Urothelium cell line (cell line): ENCODE measurements at regions not wholly inside any gene's neighbourhood (a gene's known extent, or its start where the extent isn't known, plus 50 kb on each side); places are given as distances from the start of the nearest gene placed in this dataset.

Experiments used
- DNase-seq: peaks from one replicate; pipeline ENCODE4 v3.0.0; 2011; ENCODE audit warnings: low spot score, mixed read lengths
- FAIRE-seq: peaks from 2 replicates; lab custom pipeline; 2011; peaks lifted over from hg19 to GRCh38; lab: Jason Lieb, UNC

- peak; percentile 40 for FAIRE-seq
- no peak for DNase-seq
Measured at GRCh38 chr2:15834381-15835031, 105.8 kb upstream of the MYCN start.

DNA sequence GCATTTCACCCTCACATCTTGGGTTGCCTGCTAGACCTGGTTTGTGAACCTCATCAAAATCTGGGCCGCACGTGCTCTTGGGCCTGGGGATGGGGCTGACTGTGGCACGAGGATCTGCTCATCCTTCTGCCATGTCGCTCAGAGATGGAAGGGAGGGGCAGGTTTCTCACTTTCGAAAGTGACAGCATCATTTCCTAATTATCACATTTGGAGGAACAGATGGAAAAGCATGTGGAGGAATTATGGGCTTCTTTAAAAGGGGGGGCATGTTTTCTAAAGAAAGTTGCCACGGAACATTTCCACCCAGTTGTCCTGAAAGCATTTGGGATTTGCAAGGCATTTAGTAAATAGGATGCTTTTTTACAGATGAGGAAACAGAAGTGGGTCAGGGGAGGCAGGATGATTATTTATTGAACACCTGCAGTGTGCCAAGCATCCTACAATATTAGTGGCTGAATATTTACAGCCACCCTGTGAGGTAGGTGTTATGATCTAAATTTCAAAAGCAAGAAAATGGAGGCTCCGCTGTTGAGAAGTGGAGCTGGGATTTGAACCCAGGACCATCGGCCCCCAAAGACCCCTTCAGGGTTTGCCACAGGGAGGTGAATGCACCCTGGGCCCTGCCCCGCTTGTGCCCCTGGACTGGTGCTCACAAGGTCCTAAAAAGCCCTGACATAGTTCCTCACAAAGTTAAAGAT lies 104.2 kb upstream of the MYCN start:
- no peak for FAIRE-seq

GRCh38 chr2:15836689-15837610 lies 103.4 kb upstream of the MYCN start:
- no peak for FAIRE-seq
- no peak for DNase-seq

More for the DNA sequence above, 104.2 kb upstream of the MYCN start:
- DNase-seq, result no peak

GRCh38 chr2:15838481-15839090 lies 101.8 kb upstream of the MYCN start:
- DNase-seq, result no peak
- no peak for FAIRE-seq

DNA sequence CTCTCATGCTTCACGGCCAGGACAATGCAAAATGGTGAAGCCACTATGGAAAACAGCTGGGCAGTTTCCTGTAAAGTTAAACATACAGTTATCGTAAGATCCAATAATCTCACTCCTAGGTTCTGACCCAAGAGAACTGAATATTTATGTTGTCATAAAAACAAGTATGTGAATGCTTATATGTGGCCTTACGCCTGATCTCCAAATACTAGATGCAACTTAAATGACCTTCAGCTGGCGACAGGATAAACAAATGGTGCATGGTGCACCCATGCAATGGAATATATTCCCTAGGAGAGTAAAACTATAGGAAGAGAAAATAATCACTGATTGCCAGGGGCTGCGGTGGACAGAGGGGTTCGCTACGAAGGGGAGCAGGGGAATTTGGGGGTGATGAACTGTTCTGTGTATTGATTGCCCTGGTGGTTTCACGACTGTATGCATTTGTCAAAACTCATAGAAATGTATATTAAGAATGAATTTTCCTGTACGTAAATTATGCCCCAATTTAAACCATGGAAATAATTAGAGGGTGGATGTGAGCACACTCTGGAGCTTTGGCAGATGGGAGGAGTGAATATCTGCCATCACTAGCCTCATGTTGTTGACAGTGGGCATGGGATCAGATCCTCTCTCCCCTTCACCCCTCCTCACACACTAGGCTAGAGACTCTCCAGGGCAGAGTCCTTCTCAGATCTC lies 100.8 kb upstream of the MYCN start:
- FAIRE-seq, result no peak
- no peak for DNase-seq

- FAIRE-seq (no peak), DNase-seq (no peak)
Measured at GRCh38 chr2:15840148-15840547, 100.2 kb upstream of the MYCN start.

GRCh38 chr2:15840969-15841368 lies 99.4 kb upstream of the MYCN start:
- no peak for FAIRE-seq
- no peak for DNase-seq

DNA sequence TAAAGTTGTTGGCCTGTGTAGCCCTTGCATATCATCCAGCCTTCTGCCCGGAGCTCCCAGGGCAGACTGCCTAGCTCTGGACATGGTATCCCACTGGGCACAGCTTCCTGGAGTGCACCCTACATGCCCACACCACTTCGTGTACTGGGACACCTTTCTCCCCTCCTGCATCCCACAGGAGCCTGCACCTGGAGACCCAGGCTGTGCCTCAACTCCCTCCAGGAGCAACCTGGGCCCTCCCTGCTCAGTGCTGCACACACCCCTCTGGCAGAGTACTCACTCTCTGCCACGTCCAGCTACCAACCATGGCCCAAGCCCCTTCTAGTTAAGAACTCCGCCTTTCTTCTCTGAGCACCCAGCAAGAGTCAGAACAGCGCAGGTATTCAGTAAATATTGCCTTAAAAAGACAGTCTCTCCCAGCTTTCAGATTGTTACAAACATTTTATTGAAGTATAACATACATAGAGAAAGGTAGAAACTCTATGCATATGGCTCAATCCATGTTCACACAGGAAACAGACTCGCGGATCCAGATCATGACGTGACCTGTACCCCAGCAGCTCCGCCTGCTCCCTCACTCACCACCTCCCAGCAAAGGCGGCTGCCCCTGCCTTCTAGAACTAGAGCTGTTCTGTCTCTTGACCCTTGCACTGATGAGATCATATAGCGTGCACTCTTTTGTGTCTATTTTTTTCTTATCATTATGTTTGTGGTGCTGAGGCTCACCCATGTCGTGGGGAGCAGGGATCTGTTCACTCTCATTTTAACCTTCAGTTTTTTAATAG lies 98.4 kb upstream of the MYCN start:
- FAIRE-seq (no peak), DNase-seq (no peak)

DNA sequence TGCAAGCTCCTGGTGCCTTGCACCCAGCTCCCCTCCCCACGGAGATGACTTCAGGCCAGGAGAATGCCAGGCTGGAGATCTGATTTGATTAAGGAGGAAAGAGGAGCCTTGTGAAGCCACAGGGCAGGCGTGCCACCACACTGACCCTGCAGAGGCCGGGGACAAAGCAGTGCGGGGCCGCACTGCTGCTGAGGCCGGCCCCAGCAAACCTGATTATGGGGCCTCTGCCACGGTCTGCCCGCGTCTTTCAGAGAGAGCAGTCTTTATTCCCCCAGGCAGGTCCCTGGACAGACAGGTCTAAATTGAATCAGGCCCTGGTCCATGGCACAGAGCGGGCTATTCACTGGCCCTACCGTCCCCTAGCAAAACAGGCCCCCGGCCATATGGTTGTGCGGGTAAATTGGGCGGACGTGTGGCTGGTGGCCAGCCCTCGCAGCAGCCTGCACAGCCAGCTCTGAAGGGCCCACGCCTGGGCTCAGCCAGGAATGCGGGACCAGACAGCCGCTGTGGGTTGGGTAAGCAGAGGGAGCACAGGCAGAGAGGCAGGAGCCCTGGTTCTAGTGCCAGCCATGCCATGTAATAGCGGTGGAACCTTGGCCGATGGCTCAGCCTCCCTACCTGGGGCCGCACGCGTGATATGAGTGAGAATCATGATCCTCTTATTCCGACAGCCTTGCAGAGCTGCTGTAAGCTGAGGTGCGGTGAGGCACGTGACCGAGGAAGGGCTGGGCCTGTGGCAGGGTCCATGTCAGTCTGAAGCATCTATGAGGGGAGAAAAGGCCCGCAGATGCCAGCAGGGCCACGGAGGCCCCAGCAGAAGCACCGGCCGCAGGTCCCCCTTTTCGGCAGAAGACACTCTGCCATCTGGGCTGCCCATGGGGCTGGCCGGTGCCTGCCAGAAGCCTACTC lies 97.3 kb upstream of the MYCN start:
- DNase-seq (no peak), FAIRE-seq (no peak)

DNA sequence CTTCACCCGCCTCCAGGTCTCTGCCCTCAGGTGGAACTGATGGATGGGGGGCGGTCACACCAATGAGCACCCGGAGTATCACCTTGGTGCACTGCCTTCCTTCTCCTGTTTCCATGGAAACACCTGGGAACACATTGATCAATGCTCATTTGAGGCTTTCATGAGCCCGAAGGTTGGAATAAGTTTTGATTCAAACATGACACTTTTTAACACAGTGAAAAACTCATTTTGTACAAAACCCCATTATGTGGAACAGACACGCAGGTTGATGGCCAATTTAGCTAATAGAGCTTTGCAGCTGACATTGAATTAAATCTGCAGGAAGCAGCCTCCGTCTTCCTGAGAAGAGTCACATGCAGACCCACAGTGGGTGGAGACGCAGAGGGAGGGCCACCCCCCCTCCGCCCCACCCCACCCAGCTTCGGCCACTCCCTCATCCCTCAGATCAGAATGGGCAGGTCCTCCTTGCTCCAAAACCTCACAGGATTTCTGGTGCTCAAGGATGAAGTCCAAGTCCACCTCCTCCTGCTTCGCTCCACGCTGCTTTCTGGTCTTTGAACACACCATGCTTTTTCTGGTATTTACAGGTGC lies 96.0 kb upstream of the MYCN start:
- FAIRE-seq (no peak), DNase-seq (no peak)

- FAIRE-seq (no peak), DNase-seq (no peak)
Measured at GRCh38 chr2:15845294-15845693, 95.1 kb upstream of the MYCN start.

DNA sequence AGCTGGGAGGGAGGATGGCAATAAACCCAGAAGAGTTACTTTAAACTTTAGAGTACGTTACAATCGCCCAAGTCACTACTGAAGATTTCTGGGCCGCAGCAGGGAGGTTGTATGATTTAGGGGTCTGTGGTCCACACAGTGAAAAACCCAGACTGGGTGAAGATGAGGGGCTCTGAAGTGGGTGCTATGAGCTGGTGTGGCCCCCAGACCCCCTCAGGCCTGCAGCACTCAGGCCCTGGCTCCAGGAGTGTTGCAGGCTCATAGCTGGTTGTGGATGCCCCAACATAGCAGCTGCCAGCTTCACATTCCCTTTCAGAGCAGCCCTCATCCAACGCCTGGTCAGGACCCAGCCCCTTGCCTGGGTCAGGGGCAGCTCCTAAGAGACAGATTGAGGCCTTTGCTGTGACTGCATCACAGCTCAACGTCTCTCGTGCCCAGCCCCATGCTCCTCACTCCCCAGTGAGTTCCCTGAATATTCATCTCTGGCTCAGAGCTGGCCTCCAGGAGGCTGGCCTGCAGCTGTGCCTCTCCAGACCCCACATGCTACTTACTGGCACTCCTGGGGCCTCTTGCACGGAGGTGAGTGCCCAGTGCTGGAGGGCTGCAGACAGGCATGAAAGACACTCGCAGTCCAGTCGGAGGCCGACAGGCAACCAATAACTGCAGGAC lies 94.5 kb upstream of the MYCN start:
- DNase-seq (no peak), FAIRE-seq (no peak)

DNA sequence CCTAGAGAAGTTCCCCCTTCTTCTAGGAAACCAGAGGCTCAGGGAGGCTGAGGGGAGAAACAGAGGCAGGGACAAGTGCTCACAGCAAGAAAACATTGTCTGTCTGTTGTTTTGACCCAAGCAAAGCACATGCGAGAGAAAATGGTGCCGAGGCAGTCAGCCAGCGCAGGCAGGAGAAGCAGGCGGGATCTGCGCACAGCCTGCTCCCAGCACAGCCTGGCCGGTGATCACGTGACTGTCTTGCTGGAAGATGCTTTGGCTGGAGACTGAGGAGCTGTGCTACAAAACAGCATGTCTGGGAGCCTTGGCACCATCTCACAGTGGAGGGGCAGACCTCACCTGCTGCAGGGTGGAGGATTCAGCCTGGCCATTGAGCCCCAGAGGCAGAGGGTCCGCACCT lies 93.7 kb upstream of the MYCN start:
- FAIRE-seq (no peak), DNase-seq (no peak)

DNA sequence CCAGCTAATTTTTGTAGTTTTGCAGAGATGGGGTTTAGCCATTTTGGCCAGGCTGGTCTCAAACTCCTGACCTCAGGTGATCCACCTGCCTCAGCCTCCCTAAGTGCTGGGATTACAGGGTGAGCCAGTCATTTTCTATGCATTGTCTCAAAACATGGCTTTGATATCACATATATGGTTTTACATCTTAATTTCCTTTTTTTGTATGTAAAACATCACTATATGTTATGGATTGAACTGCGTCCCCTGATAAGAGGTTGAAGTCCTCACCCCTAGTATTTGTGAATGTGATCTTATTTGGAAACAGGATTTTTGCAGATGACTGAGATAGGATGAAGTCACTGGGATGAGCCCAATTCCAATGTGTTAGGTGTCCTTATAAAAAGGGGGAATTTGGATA lies 89.8 kb upstream of the MYCN start:
- DNase-seq (no peak), FAIRE-seq (no peak)

DNA sequence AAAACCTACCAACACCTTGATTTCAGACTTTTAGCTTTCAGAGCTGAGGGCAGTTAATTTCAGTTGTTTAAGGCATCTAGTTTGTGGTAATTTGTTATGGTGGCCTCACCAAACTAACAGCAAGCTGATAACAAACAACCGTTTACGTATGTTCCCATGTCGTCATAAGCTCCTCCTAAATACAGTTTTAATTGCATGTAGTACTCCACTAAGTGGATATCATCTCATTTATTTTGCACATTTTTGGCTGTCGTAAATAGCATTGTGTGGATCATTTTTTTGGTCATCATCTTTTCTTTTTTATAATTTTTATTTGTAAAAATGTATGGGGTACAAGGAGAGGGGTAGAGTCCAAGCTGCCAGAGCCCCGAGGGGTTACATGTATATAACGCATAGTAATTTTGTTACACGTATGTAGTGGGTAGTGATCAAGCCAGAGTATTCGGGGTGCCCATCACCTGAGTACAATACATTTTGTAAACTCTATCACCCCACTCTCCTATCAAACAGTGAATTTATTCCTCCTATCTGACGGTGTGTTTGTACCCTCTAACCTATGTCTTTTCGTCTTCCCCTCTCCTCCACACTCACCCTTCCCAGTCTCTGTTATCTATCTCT lies 89.2 kb upstream of the MYCN start:
- no peak for FAIRE-seq
- no peak for DNase-seq

- no peak for FAIRE-seq
Measured at GRCh38 chr2:15852811-15853210, 87.5 kb upstream of the MYCN start.

GRCh38 chr2:15853903-15854302 lies 86.4 kb upstream of the MYCN start:
- no peak for DNase-seq
- no peak for FAIRE-seq

More at GRCh38 chr2:15852811-15853210, 87.5 kb upstream of the MYCN start:
- DNase-seq, result no peak
